Activated CD8-positive, alpha-beta memory T cell treated with anti-CD3 and anti-CD28 coated beads for 24 hours (primary cell): ENCODE measurements at regions not wholly inside any gene's neighbourhood (a gene's known extent, or its start where the extent isn't known, plus 50 kb on each side); places are given as distances from the start of the nearest gene placed in this dataset.
"Not testable (repeated sequence)": the region's sequence is repeated elsewhere in the genome, so short reads cannot be mapped to it uniquely, and the experiment has no call there.

ENCODE experiments used
- DNase-seq: peaks from one replicate; pipeline ENCODE4 v3.0.0-alpha.2; 2020

DNA sequence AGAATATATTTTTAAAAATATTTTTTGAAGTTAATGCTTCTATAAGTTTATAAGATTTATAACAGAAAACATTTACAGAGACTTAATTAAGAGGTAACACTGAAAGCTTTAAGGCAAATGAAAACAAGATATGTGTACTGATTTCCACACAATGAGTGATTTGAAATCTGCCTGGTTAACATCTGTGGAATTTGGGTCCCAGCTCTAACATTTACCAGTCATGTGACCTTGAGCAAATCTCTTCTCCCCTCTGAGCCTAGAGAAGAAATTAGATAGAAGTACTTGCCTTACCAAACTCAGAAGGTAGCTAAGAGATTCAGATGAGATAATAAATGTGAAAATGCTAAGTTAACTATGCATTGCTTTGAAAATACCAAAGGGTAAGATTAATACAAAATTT is 458.8 kb upstream of the LCORL start:
- no peak for DNase-seq

DNA sequence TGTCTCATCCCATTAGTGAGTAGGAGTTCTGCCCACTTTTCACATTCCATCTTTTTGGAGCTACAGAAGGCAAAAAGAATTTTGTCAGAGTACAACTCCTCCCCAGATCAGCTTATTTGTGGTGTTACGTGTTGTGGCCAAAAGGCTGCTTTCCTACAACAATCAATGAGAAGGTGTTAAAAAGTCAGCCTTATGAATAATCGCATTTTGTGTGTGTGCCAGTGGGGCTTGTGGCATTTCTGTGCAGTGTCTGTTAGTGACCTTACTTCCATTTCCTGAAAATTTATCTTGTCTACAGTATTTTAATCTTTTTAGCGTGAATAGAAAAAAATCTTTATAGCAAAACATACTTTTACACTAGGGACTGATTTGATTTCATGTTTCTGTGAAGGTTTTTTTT is 458.3 kb upstream of the LCORL start:
- DNase-seq = no peak

GRCh38 chr4:18463987-18464559 is 442.5 kb upstream of the LCORL start:
- DNase-seq = no peak

GRCh38 chr4:18458465-18458864 is 436.9 kb upstream of the LCORL start:
- DNase-seq = no peak

GRCh38 chr4:18454349-18454748 is 432.8 kb upstream of the LCORL start:
- DNase-seq = no peak

DNA sequence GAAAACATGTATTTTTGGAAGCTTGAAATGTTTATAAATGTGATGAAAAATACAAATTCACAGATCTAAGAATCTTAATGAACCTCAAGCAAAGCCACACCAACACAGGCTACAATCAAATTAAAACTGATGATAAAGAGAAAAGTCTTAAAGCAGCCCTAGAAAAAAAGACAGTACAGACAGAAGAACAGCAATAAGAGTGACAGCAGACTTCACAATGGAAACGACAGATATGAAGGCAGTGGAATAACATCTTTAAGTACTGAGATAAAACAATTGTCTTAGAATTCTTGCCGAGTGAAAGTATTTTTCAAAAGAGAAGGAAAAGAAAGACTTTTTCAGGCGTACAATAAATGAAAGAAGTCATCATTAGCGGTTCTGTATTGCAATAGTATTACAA is 423.6 kb upstream of the LCORL start:
- DNase-seq = no peak

DNA sequence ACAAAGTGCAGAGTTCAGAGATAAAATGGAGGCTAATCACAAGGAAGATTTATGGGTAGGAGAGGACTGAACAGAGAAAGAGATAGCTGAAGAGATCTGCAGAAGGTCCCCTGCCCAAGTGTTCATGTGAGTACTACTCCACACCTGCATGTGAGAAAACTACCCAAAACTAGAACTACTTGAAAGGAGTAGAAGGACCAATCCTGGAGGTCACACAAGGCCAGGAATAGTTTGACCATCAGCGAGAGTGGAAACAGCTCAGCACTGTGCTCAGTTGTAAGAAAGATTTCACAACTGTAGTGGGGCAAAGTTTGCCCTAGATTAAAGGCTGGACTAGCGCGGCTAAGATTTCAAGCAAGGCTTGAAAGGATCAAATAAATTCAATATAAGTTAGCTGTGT is 422.7 kb upstream of the LCORL start:
- DNase-seq = no peak

GRCh38 chr4:18442957-18443356 is 421.4 kb upstream of the LCORL start:
- DNase-seq = no peak

- DNase-seq = no peak
Observed at GRCh38 chr4:18441676-18442075, 420.1 kb upstream of the LCORL start.

GRCh38 chr4:18441203-18441590 is 419.6 kb upstream of the LCORL start:
- no peak for DNase-seq

GRCh38 chr4:18440527-18441202 is 419.1 kb upstream of the LCORL start:
- DNase-seq = no peak

DNA sequence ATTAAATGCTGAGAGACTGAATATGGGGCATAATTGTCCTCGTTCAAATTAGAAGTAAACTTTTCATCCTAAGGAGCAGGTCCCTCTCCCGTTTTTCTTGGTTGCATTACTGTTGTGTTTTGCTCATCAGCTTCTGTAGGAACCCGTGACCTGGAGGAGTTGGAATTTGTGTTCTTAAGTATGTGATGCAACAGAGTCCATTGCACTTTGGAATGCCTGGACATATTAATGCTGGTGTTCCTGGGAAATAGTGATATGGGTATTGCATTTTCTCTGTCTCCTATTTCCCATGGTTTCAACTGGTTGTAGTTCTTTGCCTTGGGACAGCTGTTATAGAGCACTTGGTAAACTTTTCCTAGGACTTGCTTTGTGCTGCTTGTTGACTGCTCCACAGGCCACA is 417.8 kb upstream of the LCORL start:
- no peak for DNase-seq

GRCh38 chr4:18435781-18436180 is 414.2 kb upstream of the LCORL start:
- DNase-seq = no peak

DNA sequence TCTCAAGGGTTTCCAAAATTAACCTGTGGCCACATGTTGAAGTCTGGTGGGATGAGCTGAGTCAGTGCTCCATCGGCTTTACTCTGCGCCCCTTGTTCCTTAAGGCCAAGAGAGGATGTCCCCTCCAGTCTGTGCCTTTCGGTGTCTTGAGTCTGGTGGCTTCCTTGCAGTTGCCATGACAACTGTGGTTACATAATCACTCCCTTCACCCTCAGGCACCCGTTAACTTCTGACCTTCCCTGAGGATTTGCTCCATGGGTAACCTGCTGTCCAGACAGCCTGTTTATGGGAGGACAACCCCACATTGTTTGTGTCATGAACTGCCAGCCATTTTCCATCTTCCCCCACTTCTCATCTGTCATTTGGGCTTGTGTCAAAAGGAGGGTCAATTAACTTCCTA is 401.1 kb upstream of the LCORL start:
- DNase-seq = no peak

GRCh38 chr4:18421519-18421918 is 400.0 kb upstream of the LCORL start:
- no peak for DNase-seq

DNA sequence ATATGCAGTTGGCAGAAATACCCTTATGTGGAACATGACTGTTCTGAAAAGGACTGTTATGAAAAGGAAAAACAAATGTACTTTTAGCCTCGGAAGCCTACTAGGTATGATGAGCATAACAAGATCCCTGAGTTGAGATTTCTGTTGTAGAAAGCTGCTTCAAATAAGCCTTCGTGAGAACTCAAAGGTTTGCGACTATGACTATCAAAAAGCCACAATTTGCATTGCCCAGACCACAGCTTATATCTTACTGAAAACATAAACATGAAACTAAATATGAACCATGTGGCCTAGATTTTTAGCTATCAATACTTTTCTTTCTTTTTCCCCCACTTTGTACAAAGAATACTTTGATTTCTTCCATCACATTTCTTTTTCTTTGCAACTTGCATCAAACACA is 398.2 kb upstream of the LCORL start:
- no peak for DNase-seq

GRCh38 chr4:18418195-18418898 is 396.8 kb upstream of the LCORL start:
- not testable (repeated sequence) for DNase-seq

- not testable (repeated sequence) for DNase-seq
Observed at GRCh38 chr4:18417651-18418050, 396.1 kb upstream of the LCORL start.

DNA sequence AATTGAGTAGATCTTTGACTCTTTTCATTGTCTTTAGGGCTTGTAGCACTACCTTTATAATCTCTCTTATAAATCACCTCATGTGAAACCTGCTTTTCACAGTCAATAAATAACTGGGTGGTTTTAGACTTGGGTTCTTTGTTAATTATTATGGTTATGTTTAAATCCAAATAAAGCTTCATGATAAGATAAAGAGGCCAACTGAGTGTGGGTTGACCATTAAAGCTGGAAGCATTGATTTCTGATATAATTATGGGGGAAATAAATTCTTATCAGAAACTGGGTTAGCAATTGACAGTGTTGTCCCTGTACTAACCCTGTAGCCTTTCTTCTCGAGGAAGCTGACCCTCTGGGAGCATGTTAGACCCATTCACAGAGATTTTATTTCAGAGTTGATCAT is 384.7 kb upstream of the LCORL start:
- DNase-seq = no peak

- no peak for DNase-seq
Observed at GRCh38 chr4:18405054-18405453, 383.5 kb upstream of the LCORL start.

GRCh38 chr4:18404642-18405041 is 383.1 kb upstream of the LCORL start:
- DNase-seq = no peak

- DNase-seq = no peak
Observed at GRCh38 chr4:18403327-18403726, 381.8 kb upstream of the LCORL start.

DNA sequence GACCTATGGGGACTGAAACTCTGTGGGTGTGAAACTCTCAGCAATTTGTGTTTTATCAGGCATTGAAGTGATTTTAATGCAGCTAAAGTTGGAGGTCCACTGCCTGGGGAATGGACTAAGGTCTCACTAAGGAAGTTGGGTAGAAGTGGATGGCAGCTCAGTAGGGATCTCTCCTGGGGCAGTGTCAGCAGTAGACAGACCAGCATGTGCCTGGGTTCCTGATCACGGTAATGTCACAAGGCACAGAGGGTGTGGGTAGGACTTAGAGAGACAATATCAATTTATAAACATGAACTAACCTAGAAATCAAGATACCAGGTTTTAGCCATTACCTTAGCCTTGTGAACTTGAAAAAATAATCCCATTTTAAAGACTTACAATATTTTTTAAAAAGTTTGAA is 380.3 kb upstream of the LCORL start:
- DNase-seq = no peak

- DNase-seq = no peak
Observed at GRCh38 chr4:18401425-18401824, 379.9 kb upstream of the LCORL start.

GRCh38 chr4:18398661-18399060 is 377.1 kb upstream of the LCORL start:
- DNase-seq = no peak
